ENCODE measurements at regions not wholly inside any gene's neighbourhood (a gene's known extent, or its start where the extent isn't known, plus 50 kb on each side); places are given as distances from the start of the nearest gene placed in this dataset.
"Not testable (repeated sequence)": the region's sequence is repeated elsewhere in the genome, so short reads cannot be mapped to it uniquely, and the experiment has no call there.

- TF ChIP-seq, protein P1, sequence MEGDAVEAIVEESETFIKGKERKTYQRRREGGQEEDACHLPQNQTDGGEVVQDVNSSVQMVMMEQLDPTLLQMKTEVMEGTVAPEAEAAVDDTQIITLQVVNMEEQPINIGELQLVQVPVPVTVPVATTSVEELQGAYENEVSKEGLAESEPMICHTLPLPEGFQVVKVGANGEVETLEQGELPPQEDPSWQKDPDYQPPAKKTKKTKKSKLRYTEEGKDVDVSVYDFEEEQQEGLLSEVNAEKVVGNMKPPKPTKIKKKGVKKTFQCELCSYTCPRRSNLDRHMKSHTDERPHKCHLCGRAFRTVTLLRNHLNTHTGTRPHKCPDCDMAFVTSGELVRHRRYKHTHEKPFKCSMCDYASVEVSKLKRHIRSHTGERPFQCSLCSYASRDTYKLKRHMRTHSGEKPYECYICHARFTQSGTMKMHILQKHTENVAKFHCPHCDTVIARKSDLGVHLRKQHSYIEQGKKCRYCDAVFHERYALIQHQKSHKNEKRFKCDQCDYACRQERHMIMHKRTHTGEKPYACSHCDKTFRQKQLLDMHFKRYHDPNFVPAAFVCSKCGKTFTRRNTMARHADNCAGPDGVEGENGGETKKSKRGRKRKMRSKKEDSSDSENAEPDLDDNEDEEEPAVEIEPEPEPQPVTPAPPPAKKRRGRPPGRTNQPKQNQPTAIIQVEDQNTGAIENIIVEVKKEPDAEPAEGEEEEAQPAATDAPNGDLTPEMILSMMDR (IDR thresholded peaks at IDR 0.05): not testable (repeated sequence)
- TF ChIP-seq POLR2AphosphoS5 (IDR thresholded peaks at IDR 0.05; ENCODE audit: insufficient read depth in 1 of 2, low read depth in 1 of 2); POLR2A (IDR thresholded peaks at IDR 0.05): not testable (repeated sequence)
Observed at GRCh38 chr15:30213733-30214132, 78.9 kb downstream of the GOLGA8T start.

All from vagina (tissue), 2 donors.